ENCODE measurements at regions not wholly inside any gene's neighbourhood (a gene's known extent, or its start where the extent isn't known, plus 50 kb on each side); places are given as distances from the start of the nearest gene placed in this dataset.
"Not testable (repeated sequence)": the region's sequence is repeated elsewhere in the genome, so short reads cannot be mapped to it uniquely, and the experiment has no call there.

- TF ChIP-seq ZNF565 (CRISPR knock-in tag; conservative IDR thresholded peaks at IDR 0.05; ENCODE audit: low read depth) (no peak), ZC3H10 (CRISPR knock-in tag; IDR thresholded peaks at IDR 0.05) (no peak), ARNTL (CRISPR knock-in tag; IDR thresholded peaks at IDR 0.05; ENCODE audit: borderline replicate concordance, low read depth) (no peak), CREB5 (CRISPR knock-in tag; IDR thresholded peaks at IDR 0.05; ENCODE audit: low read depth) (no peak), SNAI2 (CRISPR knock-in tag; IDR thresholded peaks at IDR 0.05) (no peak), RARB (CRISPR knock-in tag; IDR thresholded peaks at IDR 0.05) (no peak)
- ATAC-seq, result no peak
Measured at GRCh38 chr12:75658286-75658685, 146.9 kb upstream of the KRR1 start.

GRCh38 chr12:75657831-75658230 is 146.4 kb upstream of the KRR1 start:
- no peak for ATAC-seq

GRCh38 chr12:75657354-75657753 is 145.9 kb upstream of the KRR1 start:
- not testable (repeated sequence) for ATAC-seq

More at GRCh38 chr12:75657831-75658230, 146.4 kb upstream of the KRR1 start:
- TF ChIP-seq ISL1 (CRISPR knock-in tag; IDR thresholded peaks at IDR 0.05) (0 out of 2 replicates have a peak, but pooled peaks have one; percentile 6), ESRRG (CRISPR knock-in tag; IDR thresholded peaks at IDR 0.05) (no peak)

- ATAC-seq, result peak; percentile 37; the same call in 2 of the 3 replicates
- TF ChIP-seq ISL1 (CRISPR knock-in tag; IDR thresholded peaks at IDR 0.05), result no peak
- TF ChIP-seq SNAI2 (CRISPR knock-in tag; IDR thresholded peaks at IDR 0.05), result no peak
- TF ChIP-seq ZNF70 (CRISPR knock-in tag; IDR thresholded peaks at IDR 0.05), result no peak
Measured at GRCh38 chr12:75656648-75657047, 145.2 kb upstream of the KRR1 start.

GRCh38 chr12:75656210-75656609 is 144.8 kb upstream of the KRR1 start:
- ATAC-seq, result no peak
- no peak for TF ChIP-seq ZNF565 (CRISPR knock-in tag; conservative IDR thresholded peaks at IDR 0.05; ENCODE audit: low read depth)
- TF ChIP-seq PATZ1 (CRISPR knock-in tag; IDR thresholded peaks at IDR 0.05; ENCODE audit: borderline replicate concordance), result no peak

GRCh38 chr12:75655315-75655806 is 144.0 kb upstream of the KRR1 start:
- ATAC-seq, result no peak
- TF ChIP-seq PATZ1 (CRISPR knock-in tag; IDR thresholded peaks at IDR 0.05; ENCODE audit: borderline replicate concordance), result no peak
- no peak for TF ChIP-seq RARB (CRISPR knock-in tag; IDR thresholded peaks at IDR 0.05)
- no peak for TF ChIP-seq ZFP3 (CRISPR knock-in tag; IDR thresholded peaks at IDR 0.05)
- TF ChIP-seq ZNF70 (CRISPR knock-in tag; IDR thresholded peaks at IDR 0.05), result no peak
- TF ChIP-seq ISL1 (CRISPR knock-in tag; IDR thresholded peaks at IDR 0.05), result no peak
- TF ChIP-seq GLIS3 (CRISPR knock-in tag; IDR thresholded peaks at IDR 0.05), result no peak
- TF ChIP-seq SNAI2 (CRISPR knock-in tag; IDR thresholded peaks at IDR 0.05), result no peak

- no peak for ATAC-seq
- no peak for TF ChIP-seq TSHZ2 (CRISPR knock-in tag; IDR thresholded peaks at IDR 0.05)
- no peak for TF ChIP-seq PATZ1 (CRISPR knock-in tag; IDR thresholded peaks at IDR 0.05; ENCODE audit: borderline replicate concordance)
- no peak for TF ChIP-seq ESRRG (CRISPR knock-in tag; IDR thresholded peaks at IDR 0.05)
- no peak for TF ChIP-seq ZFP3 (CRISPR knock-in tag; IDR thresholded peaks at IDR 0.05)
- no peak for TF ChIP-seq RARB (CRISPR knock-in tag; IDR thresholded peaks at IDR 0.05)
- no peak for TF ChIP-seq TOX (CRISPR knock-in tag; IDR thresholded peaks at IDR 0.05; ENCODE audit: borderline replicate concordance)
- TF ChIP-seq PPARA (CRISPR knock-in tag; IDR thresholded peaks at IDR 0.05; ENCODE audit: borderline replicate concordance), result no peak
- no peak for TF ChIP-seq GLIS3 (CRISPR knock-in tag; IDR thresholded peaks at IDR 0.05)
- TF ChIP-seq BACH2 (CRISPR knock-in tag; IDR thresholded peaks at IDR 0.05; ENCODE audit: borderline replicate concordance), result no peak
- TF ChIP-seq ZNF8 (CRISPR knock-in tag; IDR thresholded peaks at IDR 0.05), result no peak
- no peak for TF ChIP-seq CSDC2 (CRISPR knock-in tag; IDR thresholded peaks at IDR 0.05)
- no peak for TF ChIP-seq ZNF70 (CRISPR knock-in tag; IDR thresholded peaks at IDR 0.05)
- no peak for TF ChIP-seq POU6F1 (CRISPR knock-in tag; IDR thresholded peaks at IDR 0.05; ENCODE audit: borderline replicate concordance, low read depth)
- no peak for TF ChIP-seq ZNF565 (CRISPR knock-in tag; conservative IDR thresholded peaks at IDR 0.05; ENCODE audit: low read depth)
- TF ChIP-seq ZC3H10 (CRISPR knock-in tag; IDR thresholded peaks at IDR 0.05), result no peak
Measured at GRCh38 chr12:75651342-75651695, 139.9 kb upstream of the KRR1 start.

Data from SK-N-SH treated with all-trans-retinoic acid at 6 μM for 48 hours (cell line).